Activated CD4-positive, alpha-beta T cell treated with anti-CD3 and anti-CD28 coated beads, Interleukin-2, amount 10 ng/mL, durations not matched to agents 7 days and 5 days (primary cell): ENCODE measurements at regions not wholly inside any gene's neighbourhood (a gene's known extent, or its start where the extent isn't known, plus 50 kb on each side); places are given as distances from the start of the nearest gene placed in this dataset.

Source experiments
- CTCF ChIA-PET: fragments of 350-600 bp; sonication (Branson Sonifier 250); formaldehyde crosslinking; loops from one replicate; lab custom pipeline; 2021; ENCODE audit warnings: antibody characterized with exemption; lab: Charles Lee
- POLR2A ChIA-PET: fragments of 350-600 bp; sonication (Branson Sonifier 250); formaldehyde crosslinking; loops from one replicate; lab custom pipeline; 2021; ENCODE audit warnings: antibody characterized with exemption; lab: Charles Lee
- DNase-seq: peaks from one replicate; pipeline ENCODE4 v3.0.0-alpha.2; 2020
- H3K27ac Mint-ChIP-seq: one replicate; pipeline ENCODE4 v1.8.0; 2021; ENCODE audit warnings: mild to moderate bottlenecking, moderate library complexity, mixed read lengths
- H3K27me3 Mint-ChIP-seq: one replicate; pipeline ENCODE4 v1.8.0; 2021; ENCODE audit warnings: mixed read lengths
- H3K36me3 Mint-ChIP-seq: one replicate; pipeline ENCODE4 v1.8.0; 2021; ENCODE audit warnings: low read depth, mixed read lengths
- H3K4me1 Mint-ChIP-seq: one replicate; pipeline ENCODE4 v1.8.0; 2021; ENCODE audit warnings: mixed read lengths
- H3K4me3 Mint-ChIP-seq: one replicate; pipeline ENCODE4 v1.8.0; 2021; ENCODE audit warnings: mild to moderate bottlenecking, moderate library complexity, mixed read lengths
- H3K9me3 Mint-ChIP-seq: one replicate; pipeline ENCODE4 v1.8.0; 2021; ENCODE audit warnings: mixed read lengths

DNA sequence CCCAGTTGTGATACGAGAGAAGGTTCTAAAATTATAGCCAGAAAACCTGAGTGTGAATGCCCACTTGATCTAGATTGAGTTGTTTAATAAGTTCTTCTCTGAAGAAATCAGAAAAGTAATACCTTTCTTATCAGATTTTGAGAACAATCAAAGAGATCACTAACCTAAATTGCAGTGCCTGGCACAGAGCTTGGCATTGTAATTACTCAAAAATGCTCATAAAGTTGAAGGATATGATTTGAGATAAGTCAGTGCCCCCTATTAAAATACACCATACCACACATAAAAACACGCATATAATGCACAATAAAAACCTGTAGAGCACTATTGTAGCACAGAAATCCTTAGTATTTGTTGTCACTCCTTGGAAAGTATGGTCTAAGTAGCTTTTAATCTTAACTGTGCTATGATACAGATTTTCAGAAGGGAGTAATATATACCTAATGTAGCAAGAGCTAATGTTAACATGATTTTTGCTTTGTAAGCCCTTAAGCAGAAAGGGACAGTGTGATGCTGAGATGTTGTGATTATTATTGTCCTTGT, 257.5 kb upstream of the CDH18 start:
- no peak overlapping the region for H3K4me3 Mint-ChIP-seq
- H3K9me3 Mint-ChIP-seq: peaks cover 7% of the 10 kb centered on the region
- no peak overlapping the region for H3K27ac Mint-ChIP-seq
- no peaks in the 10 kb centered on the region for H3K27me3 Mint-ChIP-seq
- ChIA-PET CTCF (no interaction called here), POLR2A (no interaction called here)
- no peaks in the 10 kb centered on the region for H3K36me3 Mint-ChIP-seq
- no peak for DNase-seq
- no peaks in the 10 kb centered on the region for H3K4me1 Mint-ChIP-seq

DNA sequence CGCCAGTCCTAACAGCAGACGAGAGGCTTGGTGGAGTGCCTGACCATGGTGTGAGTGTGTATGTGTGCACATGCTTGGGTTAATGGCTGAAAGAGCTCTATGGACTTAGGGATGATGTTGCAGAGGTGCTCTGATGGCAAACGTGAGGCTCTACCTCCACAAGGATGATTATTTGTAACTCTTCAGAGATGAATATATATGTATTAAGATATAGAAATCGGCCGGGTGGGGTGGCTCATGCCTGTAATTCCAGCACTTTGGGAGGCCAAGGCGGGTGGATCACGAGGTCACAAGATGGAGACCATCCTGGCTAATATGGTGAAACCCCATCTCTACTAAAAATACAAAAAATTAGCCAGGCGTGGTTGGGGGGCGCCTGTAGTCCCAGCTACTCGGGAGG, 253.4 kb upstream of the CDH18 start:
- Mint-ChIP-seq H3K9me3 (peaks cover 4% of the 10 kb centered on the region), H3K36me3 (no peaks in the 10 kb centered on the region), H3K4me3 (no peak overlapping the region), H3K27me3 (no peaks in the 10 kb centered on the region), H3K4me1 (no peaks in the 10 kb centered on the region), H3K27ac (no peak overlapping the region)
- DNase-seq: no peak
- ChIA-PET CTCF (no interaction called here), POLR2A (no interaction called here)

DNA sequence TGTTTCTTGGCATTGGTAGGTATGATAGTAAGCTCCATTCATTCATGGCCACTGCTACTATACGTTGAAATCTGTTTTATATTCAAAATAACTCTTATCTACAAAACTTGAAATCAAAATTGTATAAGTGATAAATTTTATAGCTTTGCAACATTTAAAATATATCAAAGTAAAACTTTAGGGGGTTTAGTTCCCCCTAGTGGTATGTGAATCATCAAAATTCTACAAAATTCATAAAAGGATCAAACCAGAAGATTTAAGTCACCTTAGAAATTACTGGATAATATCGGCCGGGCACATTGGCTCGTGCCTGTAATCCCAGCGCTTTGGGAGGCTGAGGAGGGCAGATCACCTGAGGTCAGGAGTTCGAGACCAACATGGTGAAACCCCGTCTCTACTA, 243.0 kb upstream of the CDH18 start:
- DNase-seq: no peak
- Mint-ChIP-seq H3K9me3 (peaks cover 2% of the 10 kb centered on the region), H3K27ac (no peak overlapping the region), H3K4me3 (no peak overlapping the region), H3K36me3 (no peaks in the 10 kb centered on the region), H3K27me3 (no peaks in the 10 kb centered on the region), H3K4me1 (no peaks in the 10 kb centered on the region)
- ChIA-PET CTCF (no interaction called here), POLR2A (no interaction called here)

DNA sequence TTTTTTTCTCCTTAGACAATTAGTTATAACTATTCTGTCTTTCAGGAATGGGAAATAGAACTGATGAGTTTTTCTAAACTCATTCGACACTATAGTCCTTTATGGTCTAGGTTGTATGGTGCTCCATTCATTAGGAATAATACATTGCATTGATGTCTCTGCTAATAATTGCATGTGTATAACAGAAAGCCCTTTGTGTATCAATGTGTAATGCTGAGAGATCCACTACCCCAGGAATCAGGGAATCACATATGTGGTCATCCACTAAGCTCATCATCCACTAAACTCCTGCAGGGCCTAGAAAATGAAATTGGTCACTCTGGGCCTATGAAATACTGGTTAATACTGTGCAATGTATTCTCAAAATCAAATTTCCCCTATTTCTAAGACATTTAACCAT, 242.0 kb upstream of the CDH18 start:
- H3K27me3 Mint-ChIP-seq: no peaks in the 10 kb centered on the region
- no peak for DNase-seq
- ChIA-PET CTCF (no interaction called here), POLR2A (no interaction called here)
- no peaks in the 10 kb centered on the region for H3K4me1 Mint-ChIP-seq
- no peaks in the 10 kb centered on the region for H3K36me3 Mint-ChIP-seq
- no peak overlapping the region for H3K4me3 Mint-ChIP-seq
- no peak overlapping the region for H3K27ac Mint-ChIP-seq
- H3K9me3 Mint-ChIP-seq: peaks cover 2% of the 10 kb centered on the region

DNA sequence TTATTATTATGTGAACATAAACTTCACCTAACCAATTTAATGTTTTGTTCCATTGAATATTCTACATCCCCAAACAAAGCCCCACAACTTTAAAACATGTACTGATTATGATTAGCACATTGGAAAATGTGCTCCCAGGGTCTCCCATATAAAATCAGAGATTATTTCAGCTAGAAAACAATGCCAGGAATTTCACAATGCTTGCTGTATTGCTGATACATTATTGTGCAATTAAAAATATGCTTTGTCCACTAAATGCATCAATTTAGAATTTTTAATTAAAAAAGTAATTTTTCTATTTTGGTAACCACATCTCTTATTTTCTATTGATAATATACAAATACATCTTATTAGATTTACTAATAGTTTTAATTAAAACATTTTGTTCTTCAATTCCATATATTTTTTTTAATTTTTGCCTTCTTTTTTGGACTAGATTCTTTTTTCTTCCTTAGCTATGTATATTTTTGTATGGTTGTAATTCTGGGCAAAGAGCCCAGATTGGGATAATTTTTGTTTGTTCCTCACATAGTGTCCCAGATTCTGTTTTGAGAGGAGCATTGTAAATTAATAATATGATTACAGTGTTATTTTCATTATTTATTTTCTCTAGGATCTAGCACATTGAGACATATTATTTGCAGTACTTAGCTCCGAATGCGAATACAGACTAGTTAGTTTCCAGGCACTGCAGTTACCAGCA, 241.5 kb upstream of the CDH18 start:
- Mint-ChIP-seq H3K27ac (no peak overlapping the region), H3K27me3 (no peaks in the 10 kb centered on the region), H3K4me3 (no peak overlapping the region), H3K36me3 (no peaks in the 10 kb centered on the region), H3K9me3 (peaks cover 2% of the 10 kb centered on the region), H3K4me1 (no peaks in the 10 kb centered on the region)
- POLR2A ChIA-PET: no interaction called here
- CTCF ChIA-PET: no interaction called here
- DNase-seq: no peak

DNA sequence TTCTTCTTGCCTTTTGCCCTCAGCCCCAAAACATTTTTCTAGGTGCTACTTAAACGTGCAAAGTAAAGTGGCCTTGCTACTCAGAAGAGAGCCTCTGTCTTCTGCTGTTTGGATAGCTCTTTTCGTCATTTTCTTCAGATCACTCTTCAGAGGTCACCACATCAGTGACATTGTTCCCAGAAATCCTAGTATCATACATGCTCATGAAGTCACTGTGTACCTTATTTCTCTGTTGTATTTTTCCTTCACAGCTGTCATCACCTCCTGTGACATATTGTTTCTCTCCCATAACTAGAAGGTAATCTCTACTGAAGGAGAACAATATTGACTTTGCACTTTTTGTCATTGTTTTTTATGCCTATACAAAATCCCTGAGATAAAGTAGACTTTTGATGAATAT, 237.0 kb upstream of the CDH18 start:
- peaks cover 7% of the 10 kb centered on the region for H3K9me3 Mint-ChIP-seq
- ChIA-PET POLR2A (no interaction called here), CTCF (no interaction called here)
- H3K36me3 Mint-ChIP-seq: no peaks in the 10 kb centered on the region
- H3K27me3 Mint-ChIP-seq: no peaks in the 10 kb centered on the region
- no peak overlapping the region for H3K27ac Mint-ChIP-seq
- DNase-seq: no peak
- H3K4me3 Mint-ChIP-seq: no peak overlapping the region
- H3K4me1 Mint-ChIP-seq: no peaks in the 10 kb centered on the region

DNA sequence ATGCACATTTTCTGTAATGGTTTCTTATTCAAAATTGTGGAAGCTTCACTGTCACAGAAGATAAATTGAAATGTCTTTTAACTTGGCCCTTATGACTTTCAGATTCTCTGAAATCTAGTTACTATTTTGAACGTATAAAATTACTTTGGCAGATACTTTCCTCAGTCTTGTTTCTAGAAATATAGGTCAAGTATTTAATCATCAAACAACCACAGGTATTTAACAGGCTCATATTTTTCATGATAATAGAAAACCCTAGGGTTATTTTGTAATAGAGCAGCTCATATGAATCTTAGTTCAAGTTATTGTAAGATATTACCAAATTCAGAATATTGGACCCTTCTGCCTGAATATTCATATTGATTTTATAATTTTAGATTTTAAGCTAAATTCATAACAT, 236.0 kb upstream of the CDH18 start:
- ChIA-PET POLR2A (no interaction called here), CTCF (no interaction called here)
- no peak overlapping the region for H3K27ac Mint-ChIP-seq
- no peaks in the 10 kb centered on the region for H3K36me3 Mint-ChIP-seq
- H3K27me3 Mint-ChIP-seq: no peaks in the 10 kb centered on the region
- H3K4me3 Mint-ChIP-seq: no peak overlapping the region
- H3K4me1 Mint-ChIP-seq: no peaks in the 10 kb centered on the region
- DNase-seq: no peak
- H3K9me3 Mint-ChIP-seq: peaks cover 7% of the 10 kb centered on the region

DNA sequence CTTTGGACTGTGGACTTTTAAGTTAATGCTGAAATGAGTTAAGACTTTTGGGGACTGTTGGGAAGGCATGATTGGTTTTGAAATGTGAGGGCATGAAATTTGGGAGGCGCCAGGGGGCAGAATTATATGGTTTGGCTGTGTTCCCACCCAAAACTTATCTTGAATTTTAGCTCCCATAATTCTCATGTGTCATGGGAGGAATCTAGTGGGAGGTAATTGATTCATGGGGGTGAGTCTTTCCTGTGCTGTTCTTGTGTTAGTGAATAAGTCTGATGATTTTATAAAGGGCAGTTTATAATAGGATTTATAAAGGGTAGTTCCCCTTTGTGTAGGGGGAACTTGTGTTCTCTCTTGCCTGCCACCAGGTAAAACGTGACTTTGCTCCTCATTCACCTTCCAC, 235.5 kb upstream of the CDH18 start:
- H3K4me1 Mint-ChIP-seq: no peaks in the 10 kb centered on the region
- H3K27ac Mint-ChIP-seq: no peak overlapping the region
- ChIA-PET POLR2A (no interaction called here), CTCF (no interaction called here)
- H3K9me3 Mint-ChIP-seq: peaks cover 10% of the 10 kb centered on the region
- H3K36me3 Mint-ChIP-seq: no peaks in the 10 kb centered on the region
- no peak overlapping the region for H3K4me3 Mint-ChIP-seq
- H3K27me3 Mint-ChIP-seq: no peaks in the 10 kb centered on the region
- no peak for DNase-seq

DNA sequence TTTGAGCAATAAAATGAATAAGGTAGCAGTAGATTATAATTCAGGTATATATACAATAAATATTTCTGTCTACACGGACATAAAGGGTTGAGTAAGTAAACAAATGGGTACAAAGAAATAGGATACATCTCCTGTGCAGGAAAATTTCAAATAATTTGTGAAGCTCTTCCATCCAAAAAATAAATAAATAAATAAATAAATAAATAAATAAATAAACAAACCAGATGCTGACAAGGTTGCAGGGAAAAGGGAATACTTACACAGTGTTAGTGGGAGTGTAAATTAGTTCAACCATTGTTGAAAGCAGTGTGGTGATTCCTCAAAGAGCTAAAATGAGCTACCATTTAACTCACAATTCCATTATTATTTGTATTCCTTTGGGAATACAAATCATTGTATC, 227.3 kb upstream of the CDH18 start:
- no peak for DNase-seq
- CTCF ChIA-PET: no interaction called here
- POLR2A ChIA-PET: no interaction called here
- Mint-ChIP-seq H3K4me1 (no peaks in the 10 kb centered on the region), H3K27me3 (no peaks in the 10 kb centered on the region), H3K9me3 (peaks cover 12% of the 10 kb centered on the region), H3K4me3 (no peak overlapping the region), H3K36me3 (no peaks in the 10 kb centered on the region), H3K27ac (no peak overlapping the region)

DNA sequence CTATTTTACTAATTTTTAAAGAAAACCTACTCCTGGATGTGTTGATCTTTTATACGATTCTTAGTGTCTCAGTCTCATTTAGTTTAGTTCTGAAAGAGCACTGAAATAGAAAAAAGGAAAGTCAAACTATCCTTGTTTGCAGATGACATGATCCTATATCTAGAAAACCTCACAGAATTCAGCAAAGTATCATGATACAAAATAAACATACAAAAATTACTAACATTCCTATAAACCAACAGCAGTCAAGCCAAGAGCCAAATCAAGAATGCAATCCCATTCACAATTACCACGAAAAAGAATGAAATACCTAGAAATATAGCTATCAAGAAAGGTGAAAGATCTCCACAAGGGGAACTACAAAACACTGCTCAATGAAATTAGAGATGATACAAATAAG, 225.8 kb upstream of the CDH18 start:
- no peak for DNase-seq
- Mint-ChIP-seq H3K27me3 (no peaks in the 10 kb centered on the region), H3K9me3 (peaks cover 12% of the 10 kb centered on the region), H3K36me3 (no peaks in the 10 kb centered on the region), H3K4me1 (no peaks in the 10 kb centered on the region), H3K27ac (no peak overlapping the region), H3K4me3 (no peak overlapping the region)
- ChIA-PET CTCF (no interaction called here), POLR2A (no interaction called here)

DNA sequence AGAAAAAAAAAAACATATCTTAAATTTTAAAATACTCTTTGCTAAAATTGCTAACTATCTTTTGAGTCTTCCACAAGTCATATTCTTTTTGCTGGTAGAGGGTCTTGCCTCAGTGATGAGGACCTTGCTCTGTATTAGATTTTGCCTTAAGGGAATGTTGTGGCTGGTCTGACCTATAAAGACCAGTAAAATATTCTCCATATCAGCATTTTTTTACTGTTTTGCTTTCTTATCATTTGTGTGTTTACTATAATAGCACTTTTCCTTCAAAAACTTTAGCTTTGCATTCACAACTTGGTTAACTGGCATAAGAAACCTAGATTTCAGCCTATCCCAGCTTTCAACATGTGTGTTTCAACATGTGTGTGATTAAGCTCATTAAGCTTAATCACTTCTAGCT, 224.7 kb upstream of the CDH18 start:
- DNase-seq: no peak
- no peak overlapping the region for H3K4me3 Mint-ChIP-seq
- ChIA-PET POLR2A (no interaction called here), CTCF (interaction anchor here (0.7 kb wide), 1 partner anchor 24 kb away, joined by 3 read pairs; no protein-coding TSS in a partner anchor)
- H3K4me1 Mint-ChIP-seq: no peaks in the 10 kb centered on the region
- peaks cover 8% of the 10 kb centered on the region for H3K9me3 Mint-ChIP-seq
- H3K36me3 Mint-ChIP-seq: no peaks in the 10 kb centered on the region
- H3K27ac Mint-ChIP-seq: no peak overlapping the region
- no peaks in the 10 kb centered on the region for H3K27me3 Mint-ChIP-seq

DNA sequence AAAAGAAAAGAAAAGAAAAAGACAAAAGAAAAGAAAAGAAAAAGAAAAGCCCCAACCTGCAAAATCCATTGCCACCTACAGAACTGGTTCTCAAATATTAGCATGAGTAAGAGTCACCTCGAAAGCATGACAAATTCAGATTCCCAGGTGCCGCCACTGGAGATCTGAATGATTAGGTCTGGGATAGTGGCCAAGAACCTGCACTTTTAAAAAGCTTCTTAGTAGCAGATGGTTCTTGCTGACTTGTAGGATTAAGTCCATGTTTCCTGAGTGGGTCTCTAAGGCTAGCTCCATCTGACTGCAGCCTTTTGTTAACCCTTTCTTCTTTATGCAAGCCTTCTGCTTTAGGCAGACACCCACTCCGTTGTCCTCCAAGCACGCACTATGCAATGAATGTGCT, 178.5 kb upstream of the CDH18 start:
- ChIA-PET CTCF (no interaction called here), POLR2A (no interaction called here)
- Mint-ChIP-seq H3K4me3 (no peak overlapping the region), H3K9me3 (peaks cover 4% of the 10 kb centered on the region), H3K27me3 (no peaks in the 10 kb centered on the region), H3K4me1 (no peaks in the 10 kb centered on the region), H3K27ac (no peak overlapping the region), H3K36me3 (no peaks in the 10 kb centered on the region)
- no peak for DNase-seq

DNA sequence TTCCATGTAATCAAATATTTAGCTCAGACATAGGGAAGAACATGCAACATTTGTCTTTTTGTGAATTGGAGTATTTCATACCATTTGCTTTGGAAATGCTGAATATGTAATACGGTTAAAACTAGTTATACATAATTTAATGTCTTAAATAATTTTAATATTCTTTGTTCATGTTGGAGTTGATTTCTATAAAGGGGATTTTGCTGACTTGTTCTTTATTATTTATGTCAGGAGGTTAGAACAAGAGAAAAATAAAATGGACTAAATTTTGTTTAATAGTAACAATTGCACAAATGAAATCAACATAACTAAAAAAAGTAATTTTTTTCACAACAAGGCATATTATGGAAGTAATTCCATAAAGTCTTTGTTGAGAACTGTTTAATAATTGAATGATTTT, 170.0 kb upstream of the CDH18 start:
- no peak overlapping the region for H3K4me3 Mint-ChIP-seq
- H3K4me1 Mint-ChIP-seq: no peaks in the 10 kb centered on the region
- no peaks in the 10 kb centered on the region for H3K27me3 Mint-ChIP-seq
- H3K36me3 Mint-ChIP-seq: no peaks in the 10 kb centered on the region
- POLR2A ChIA-PET: no interaction called here
- no peak overlapping the region for H3K27ac Mint-ChIP-seq
- H3K9me3 Mint-ChIP-seq: peaks cover 16% of the 10 kb centered on the region
- CTCF ChIA-PET: no interaction called here
- DNase-seq: no peak

DNA sequence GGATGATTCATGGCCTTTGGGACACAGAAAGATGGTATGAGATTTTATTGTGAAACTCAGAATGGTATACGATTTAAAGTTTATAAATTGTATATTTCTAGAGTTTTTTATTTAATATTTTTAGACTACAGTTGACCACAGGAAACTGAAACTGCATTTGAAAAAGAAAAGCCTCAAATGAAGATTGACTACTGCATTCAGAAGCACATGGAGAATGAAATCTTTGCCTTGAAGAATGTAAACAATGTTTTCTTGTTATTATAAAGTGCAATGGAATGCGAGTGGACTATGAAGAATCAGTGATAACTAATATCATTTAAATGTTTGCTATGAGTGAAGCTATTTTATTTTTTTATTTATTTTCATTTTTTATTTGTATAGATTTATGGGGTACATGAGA, 169.1 kb upstream of the CDH18 start:
- Mint-ChIP-seq H3K27ac (no peak overlapping the region), H3K9me3 (peaks cover 16% of the 10 kb centered on the region), H3K27me3 (no peaks in the 10 kb centered on the region), H3K4me1 (no peaks in the 10 kb centered on the region), H3K36me3 (no peaks in the 10 kb centered on the region), H3K4me3 (no peak overlapping the region)
- ChIA-PET POLR2A (no interaction called here), CTCF (no interaction called here)
- DNase-seq: no peak
